GM08714 (cell line): ENCODE measurements at regions not wholly inside any gene's neighbourhood (a gene's known extent, or its start where the extent isn't known, plus 50 kb on each side); places are given as distances from the start of the nearest gene placed in this dataset.

Experiments
- H3K4me3 ChIP-seq: fragments of 200-500 bp; sonication (Bioruptor generic); 2 replicates; pipeline ENCODE4 v1.5.1; 2014; ENCODE audit warnings: mild to moderate bottlenecking, low read length, inconsistent platforms
- ZNF274 ChIP-seq: IDR thresholded peaks from 2 replicates; pipeline ENCODE4 v1.6.1; 2012; ENCODE audit warnings: mild to moderate bottlenecking, low read depth, low read length

- TF ChIP-seq ZNF274, result no peak
Observed at GRCh38 chr2:16044946-16045456, 104.7 kb downstream of the MYCN start.

GRCh38 chr2:16043627-16044026, 103.3 kb downstream of the MYCN start:
- H3K4me3 ChIP-seq, result no peak overlapping the region
- TF ChIP-seq ZNF274, result no peak

More at GRCh38 chr2:16044946-16045456, 104.7 kb downstream of the MYCN start:
- H3K4me3 ChIP-seq, result no peak overlapping the region

- H3K4me3 ChIP-seq, result no peak overlapping the region
- TF ChIP-seq ZNF274, result no peak
Observed at GRCh38 chr2:16043192-16043591, 102.8 kb downstream of the MYCN start.

- no peak for TF ChIP-seq ZNF274
- H3K4me3 ChIP-seq, result no peak overlapping the region
Observed at GRCh38 chr2:16042201-16042700, 101.9 kb downstream of the MYCN start.

- no peak overlapping the region for H3K4me3 ChIP-seq
- TF ChIP-seq ZNF274, result no peak
Observed at GRCh38 chr2:16040271-16041010, 100.1 kb downstream of the MYCN start.

GRCh38 chr2:16039823-16040222, 99.5 kb downstream of the MYCN start:
- H3K4me3 ChIP-seq, result no peak overlapping the region
- no peak for TF ChIP-seq ZNF274

GRCh38 chr2:16039055-16039454, 98.7 kb downstream of the MYCN start:
- TF ChIP-seq ZNF274, result no peak

GRCh38 chr2:16038621-16039020, 98.3 kb downstream of the MYCN start:
- no peak for TF ChIP-seq ZNF274
- H3K4me3 ChIP-seq, result no peak overlapping the region

More at GRCh38 chr2:16039055-16039454, 98.7 kb downstream of the MYCN start:
- no peak overlapping the region for H3K4me3 ChIP-seq

GRCh38 chr2:16037808-16038457, 97.6 kb downstream of the MYCN start:
- no peak overlapping the region for H3K4me3 ChIP-seq
- TF ChIP-seq ZNF274, result no peak

GRCh38 chr2:16036951-16037350, 96.6 kb downstream of the MYCN start:
- no peak for TF ChIP-seq ZNF274
- H3K4me3 ChIP-seq, result no peak overlapping the region

- no peak overlapping the region for H3K4me3 ChIP-seq
- TF ChIP-seq ZNF274, result no peak
Observed at GRCh38 chr2:16035747-16036745, 95.7 kb downstream of the MYCN start.

GRCh38 chr2:16034975-16035746, 94.8 kb downstream of the MYCN start:
- TF ChIP-seq ZNF274, result no peak
- H3K4me3 ChIP-seq, result no peak overlapping the region
